ENCODE measurements at regions not wholly inside any gene's neighbourhood (a gene's known extent, or its start where the extent isn't known, plus 50 kb on each side); places are given as distances from the start of the nearest gene placed in this dataset.
"Not testable (repeated sequence)": the region's sequence is repeated elsewhere in the genome, so short reads cannot be mapped to it uniquely, and the experiment has no call there.

GRCh38 chr7:142534726-142535122 lies 214.5 kb upstream of the PRSS1 start:
- DNase-seq (ENCODE audit: low spot score): no peak

GRCh38 chr7:142533920-142534319 lies 215.4 kb upstream of the PRSS1 start:
- no peak for DNase-seq (ENCODE audit: low spot score)

- DNase-seq (ENCODE audit: low spot score): no peak
Observed at GRCh38 chr7:142529591-142529990, 219.7 kb upstream of the PRSS1 start.

GRCh38 chr7:142528608-142529408 lies 220.5 kb upstream of the PRSS1 start:
- DNase-seq (ENCODE audit: low spot score): no peak

DNA sequence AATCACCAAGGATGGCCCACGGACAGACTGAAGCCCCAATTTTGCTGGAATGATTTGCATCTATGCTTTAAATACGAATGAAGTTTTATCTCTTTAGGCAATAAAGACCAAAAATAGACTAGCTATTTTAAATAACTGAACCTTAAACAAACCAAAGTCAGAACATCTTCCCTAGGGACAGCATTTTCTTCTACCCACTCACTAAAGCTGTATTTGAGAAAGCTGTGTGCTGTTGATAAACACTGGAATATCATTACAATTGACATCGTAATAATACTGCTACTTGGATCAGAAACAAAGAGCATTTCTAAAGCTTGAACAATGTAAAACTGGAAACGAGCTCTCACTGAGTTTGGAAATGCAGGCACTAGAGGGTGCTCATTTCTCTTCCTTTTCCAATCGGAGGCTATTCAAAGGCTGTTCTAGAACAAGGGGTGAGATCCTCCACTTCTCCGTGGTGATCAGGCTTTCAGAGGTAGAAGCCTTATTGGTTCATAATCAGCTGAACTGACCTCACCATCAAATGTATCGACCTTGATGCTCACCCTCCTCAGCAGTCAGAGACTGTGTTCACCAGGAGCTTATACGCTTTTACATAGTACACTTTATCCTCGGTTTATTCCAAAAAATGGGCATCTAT lies 225.3 kb upstream of the PRSS1 start:
- DNase-seq (ENCODE audit: low spot score): no peak

GRCh38 chr7:142522735-142523134 lies 226.5 kb upstream of the PRSS1 start:
- DNase-seq (ENCODE audit: low spot score): no peak

- DNase-seq (ENCODE audit: low spot score): peak; percentile 35
Observed at GRCh38 chr7:142520885-142521284, 228.4 kb upstream of the PRSS1 start.

DNA sequence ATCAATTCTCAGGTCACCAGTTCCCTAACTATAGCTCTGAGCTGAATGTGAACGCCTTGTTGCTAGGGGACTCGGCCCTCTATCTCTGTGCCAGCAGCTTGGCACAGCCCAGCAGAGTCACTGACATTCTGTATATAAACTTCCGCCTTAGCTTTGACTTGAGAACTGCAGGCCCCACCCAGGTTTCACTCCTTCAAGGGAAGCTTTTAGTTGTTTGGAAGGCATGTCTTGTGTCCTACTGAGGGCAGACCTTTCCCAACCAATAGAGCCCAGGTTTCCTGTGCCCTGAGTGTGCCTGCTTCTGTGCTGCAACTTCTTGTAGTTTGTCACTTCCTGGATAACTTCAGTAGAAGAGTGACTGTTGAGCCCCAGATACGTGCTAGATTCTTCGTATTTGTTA lies 228.8 kb upstream of the PRSS1 start:
- not testable (repeated sequence) for DNase-seq (ENCODE audit: low spot score)

- DNase-seq (ENCODE audit: low spot score): no peak
Observed at GRCh38 chr7:142519079-142520078, 229.9 kb upstream of the PRSS1 start.

DNA sequence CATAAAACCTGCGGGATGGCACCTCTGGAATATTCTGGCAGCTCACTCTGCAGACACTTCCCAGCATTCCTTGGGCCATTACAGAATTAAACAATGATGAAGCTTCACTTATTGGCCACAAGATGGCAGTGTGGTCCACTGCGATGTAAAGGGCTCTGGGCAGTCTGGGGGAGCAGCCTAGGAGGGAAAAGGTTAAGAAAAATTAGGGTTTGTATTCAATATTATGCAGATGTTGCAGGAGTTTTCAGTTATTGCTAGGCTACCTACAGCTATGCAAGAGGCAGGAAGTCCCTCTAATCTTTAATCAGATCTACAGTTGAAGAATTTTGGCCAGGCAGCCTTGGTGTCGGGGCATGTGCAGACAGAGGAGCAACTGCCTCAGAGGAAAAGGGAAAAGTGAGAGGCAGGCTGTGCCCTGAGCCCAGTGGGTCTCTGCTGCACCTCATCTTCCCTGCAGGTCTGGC lies 233.2 kb upstream of the PRSS1 start:
- DNase-seq (ENCODE audit: low spot score): peak; percentile 90

DNA sequence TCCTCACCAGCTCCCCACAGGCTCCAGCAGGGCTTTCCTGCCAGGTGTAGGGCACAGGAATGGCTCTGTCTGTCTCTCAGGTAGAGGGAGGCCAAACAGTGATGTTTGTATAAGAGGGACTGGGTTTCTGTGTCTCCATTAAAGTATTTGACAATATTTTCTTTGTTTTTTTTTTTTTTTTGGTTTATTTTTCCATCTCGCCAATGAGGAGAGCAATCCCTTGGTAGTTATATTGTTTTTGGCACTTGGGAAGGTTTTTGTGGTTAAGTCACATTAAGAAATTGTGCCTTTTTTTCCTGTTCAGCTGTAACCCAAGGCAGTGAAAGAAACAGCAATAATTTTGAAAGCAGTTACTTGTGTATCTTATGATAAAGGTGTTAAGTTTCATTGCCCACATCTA lies 234.6 kb upstream of the PRSS1 start:
- DNase-seq (ENCODE audit: low spot score): not testable (repeated sequence)

DNA sequence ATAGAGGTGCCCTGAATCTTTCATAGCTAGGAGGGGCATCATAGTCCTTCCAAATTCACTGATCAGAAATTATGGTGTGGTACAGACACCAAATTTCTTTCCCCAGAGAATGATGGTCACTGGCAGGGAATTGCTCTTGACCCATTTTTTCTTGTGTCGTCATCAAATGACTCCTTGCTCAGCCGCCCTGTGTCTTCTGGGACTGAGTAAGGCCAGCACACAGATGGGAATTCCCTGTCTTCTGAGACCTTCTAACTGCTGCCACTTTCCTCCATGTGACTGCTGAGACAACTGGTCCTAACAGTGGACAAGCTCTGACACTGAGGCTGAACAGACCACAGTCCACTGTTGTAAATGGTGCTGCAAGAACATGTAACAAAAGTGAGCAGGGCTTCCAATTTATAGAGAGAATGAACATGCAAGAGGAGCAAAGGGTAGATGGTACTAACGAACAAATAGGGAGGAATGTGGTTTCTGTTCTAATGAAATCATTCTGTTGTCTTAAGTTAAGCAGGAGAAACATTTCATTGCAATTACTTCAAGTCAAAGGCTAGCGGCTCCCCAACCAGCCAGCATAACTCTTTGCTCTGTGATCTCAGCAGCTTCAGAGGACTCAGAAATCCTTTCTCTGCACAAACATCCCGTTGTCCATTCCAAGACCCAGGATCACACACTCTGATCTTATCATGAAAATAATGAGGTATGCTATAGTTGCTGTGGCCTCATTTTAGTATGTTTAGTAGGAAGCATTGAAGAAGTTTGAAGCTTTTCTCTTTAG lies 235.9 kb upstream of the PRSS1 start:
- no peak for DNase-seq (ENCODE audit: low spot score)

- no peak for DNase-seq (ENCODE audit: low spot score)
Observed at GRCh38 chr7:142511801-142512200, 237.5 kb upstream of the PRSS1 start.

GRCh38 chr7:142511374-142511773 lies 237.9 kb upstream of the PRSS1 start:
- no peak for DNase-seq (ENCODE audit: low spot score)

GRCh38 chr7:142509235-142509634 lies 240.0 kb upstream of the PRSS1 start:
- DNase-seq (ENCODE audit: low spot score): not testable (repeated sequence)

DNA sequence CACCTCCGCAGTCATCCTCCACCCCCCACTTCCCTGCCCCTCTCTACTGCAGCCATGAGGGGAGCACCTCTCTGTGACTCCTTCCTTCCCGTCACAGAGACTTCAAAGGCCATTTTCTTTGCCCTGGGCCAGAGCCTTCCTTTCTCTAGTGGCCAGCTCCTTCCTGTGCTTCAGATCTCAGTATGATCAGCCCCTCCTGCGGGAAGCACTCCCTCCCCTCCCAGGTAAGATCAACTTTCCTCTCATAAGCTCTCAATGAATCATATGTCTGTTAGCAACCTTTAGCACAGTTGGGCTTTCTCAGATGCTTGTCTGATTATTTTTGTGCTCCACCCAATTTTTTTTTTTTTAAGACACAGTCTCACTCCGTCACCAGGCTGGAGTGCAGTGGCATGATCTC lies 241.0 kb upstream of the PRSS1 start:
- no peak for DNase-seq (ENCODE audit: low spot score)

DNA sequence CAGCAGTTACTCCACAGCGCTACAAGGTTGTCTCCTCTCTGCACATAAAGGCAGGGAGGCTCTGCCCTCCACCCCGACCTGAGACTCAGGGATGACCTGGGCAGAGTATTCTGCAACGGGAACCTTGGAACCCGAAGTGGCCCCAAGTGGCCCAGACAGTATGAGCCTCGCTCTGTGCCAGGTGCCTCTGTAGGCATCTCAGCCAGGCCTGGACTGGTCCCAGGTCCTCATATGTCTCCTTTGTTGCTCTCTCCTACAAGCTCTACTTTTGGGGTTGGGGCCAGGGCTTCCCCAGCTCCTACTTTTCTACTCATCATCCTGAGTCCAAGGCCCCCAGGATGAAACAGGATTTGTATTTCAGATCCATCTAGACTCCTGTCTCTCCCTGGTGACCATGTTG lies 241.5 kb upstream of the PRSS1 start:
- DNase-seq (ENCODE audit: low spot score): no peak

DNA sequence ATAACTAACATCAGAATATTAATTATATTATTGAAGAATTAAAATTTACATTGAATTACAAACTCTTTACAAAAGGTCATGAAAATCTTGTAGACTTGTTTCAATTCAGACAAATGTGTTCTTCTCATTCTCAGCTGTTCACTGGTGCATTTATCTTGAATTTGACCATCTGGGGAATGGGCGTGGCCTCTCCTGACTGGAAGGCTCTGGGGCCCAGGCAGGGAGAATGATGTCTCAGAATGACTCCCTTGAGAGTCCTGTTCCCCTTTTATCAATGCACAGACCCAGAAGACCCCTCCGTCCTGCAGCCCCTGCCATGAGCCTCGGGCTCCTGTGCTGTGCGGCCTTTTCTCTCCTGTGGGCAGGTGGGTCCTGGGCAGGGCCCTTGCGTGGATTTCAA lies 242.2 kb upstream of the PRSS1 start:
- not testable (repeated sequence) for DNase-seq (ENCODE audit: low spot score)

- no peak for DNase-seq (ENCODE audit: low spot score)
Observed at GRCh38 chr7:142506601-142507000, 242.7 kb upstream of the PRSS1 start.

GRCh38 chr7:142503949-142504348 lies 245.3 kb upstream of the PRSS1 start:
- not testable (repeated sequence) for DNase-seq (ENCODE audit: low spot score)

DNA sequence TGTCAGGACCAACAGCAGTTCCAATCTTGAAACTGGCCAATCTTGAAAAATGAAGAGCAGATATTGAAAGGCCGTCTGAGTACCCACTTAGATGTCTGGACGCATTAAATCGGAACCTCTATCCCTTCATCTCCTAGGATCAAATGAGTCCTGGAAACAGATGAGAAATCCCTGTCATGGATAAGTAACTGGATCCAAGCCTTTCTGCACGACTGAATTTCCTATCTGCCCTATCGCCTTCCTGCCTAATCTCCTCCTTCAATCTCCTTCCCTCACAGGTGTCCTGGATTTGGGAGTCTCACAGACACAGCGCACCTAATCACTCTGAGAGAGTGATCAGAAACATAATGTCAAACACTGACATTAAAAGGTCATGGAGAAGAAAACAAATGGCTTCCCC lies 245.2 kb upstream of the PRSS58 start:
- no peak for DNase-seq (ENCODE audit: low spot score)

DNA sequence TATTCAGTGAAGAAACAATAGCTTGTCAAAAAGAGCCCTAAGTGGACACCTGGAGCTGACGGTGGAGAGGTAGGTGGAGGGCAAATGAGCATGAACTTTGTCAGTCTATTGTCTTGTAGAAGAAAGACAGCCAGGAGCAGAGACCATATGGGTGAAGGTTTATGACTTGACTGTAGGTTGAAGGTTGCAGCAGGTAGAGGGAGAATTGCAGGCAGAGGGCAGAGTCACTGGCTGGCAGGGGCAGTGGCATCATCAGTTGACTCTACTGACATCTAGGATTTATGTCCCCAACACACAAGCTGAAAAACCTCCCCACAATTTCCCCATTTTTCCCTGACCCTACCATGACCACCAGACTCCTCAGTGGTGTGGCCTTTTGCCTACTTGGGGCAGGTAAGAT lies 243.6 kb upstream of the PRSS58 start:
- no peak for DNase-seq (ENCODE audit: low spot score)
